ENCODE measurements at regions not wholly inside any gene's neighbourhood (a gene's known extent, or its start where the extent isn't known, plus 50 kb on each side); places are given as distances from the start of the nearest gene placed in this dataset.

DNA sequence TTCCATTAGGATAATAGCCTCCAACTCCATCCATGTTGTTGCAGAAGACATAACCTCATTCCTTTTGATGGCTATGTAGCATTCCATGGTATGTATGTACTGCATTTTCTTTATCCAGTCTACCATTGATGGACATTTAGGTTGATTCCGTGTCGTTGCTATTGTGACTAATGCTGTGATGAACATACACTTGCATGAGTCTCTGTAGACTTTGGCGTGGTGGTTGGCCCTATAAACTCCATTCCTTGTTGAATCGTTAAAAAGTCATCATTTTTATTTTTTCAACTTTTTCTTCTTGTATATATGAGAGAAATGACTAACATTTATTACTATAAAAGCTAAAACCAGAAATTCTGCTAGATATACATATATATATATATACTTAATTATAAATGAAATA lies 1491.9 kb upstream of the CDH6 start (continued):
- no peak for TF ChIP-seq ZNF462 (CRISPR knock-in tag; IDR thresholded peaks at IDR 0.05)

- H3K27ac Mint-ChIP-seq, result no peak overlapping the region
- TF ChIP-seq ZNF462 (CRISPR knock-in tag; IDR thresholded peaks at IDR 0.05) (no peak), REST (IDR thresholded peaks at IDR 0.05; ENCODE audit: unreplicated experiment) (no peak)
Measured at GRCh38 chr5:29697785-29698414, 1495.6 kb upstream of the CDH6 start.

More at GRCh38 chr5:29697785-29698414, 1495.6 kb upstream of the CDH6 start:
- no peaks in the 10 kb centered on the region for H3K9me2 ChIP-seq (ENCODE audit: insufficient read depth)
- Mint-ChIP-seq H3K9me3 (no peaks in the 10 kb centered on the region), H3K4me3 (no peak overlapping the region), H3K4me1 (no peaks in the 10 kb centered on the region; the same call in 2 of the 3 replicates), H3K36me3 (ENCODE audit: low read depth) (no peaks in the 10 kb centered on the region), H3K27me3 (ENCODE audit: insufficient read depth, low read depth, poor library complexity) (no peaks in the 10 kb centered on the region)
- H3K27ac ChIP-seq (ENCODE audit: low read depth), result no peak overlapping the region
- no peaks in the 10 kb centered on the region for H3F3A ChIP-seq (replicated peaks; ENCODE audit: low read depth)
- H3K27me3 ChIP-seq (ENCODE audit: insufficient read depth), result no peaks in the 10 kb centered on the region
- H2AFZ ChIP-seq, result no peak overlapping the region; the same call in 1 of the 2 replicates
- no peaks in the 10 kb centered on the region for H3K36me3 ChIP-seq (ENCODE audit: insufficient read depth)
- peak; percentile 63 for DNase-seq (ENCODE audit: low spot score)
- no peaks in the 10 kb centered on the region for H4K20me1 ChIP-seq (replicated peaks; ENCODE audit: insufficient read depth)
- no peaks in the 10 kb centered on the region for H3K4me1 ChIP-seq (ENCODE audit: insufficient read depth)
- H3K79me2 ChIP-seq (replicated peaks; ENCODE audit: insufficient read depth), result no peaks in the 10 kb centered on the region
- peak; percentile 95 for ATAC-seq
- H3K4me3 ChIP-seq, result no peak overlapping the region
- H3K4me2 ChIP-seq, result no peak overlapping the region

Data from GM23338 (cell line).